ENCODE measurements at regions not wholly inside any gene's neighbourhood (a gene's known extent, or its start where the extent isn't known, plus 50 kb on each side); places are given as distances from the start of the nearest gene placed in this dataset.

GRCh38 chr1:214844319-214844718 lies 238.2 kb upstream of the KCNK2 start:
- H3K27me3 ChIP-seq (ENCODE audit: insufficient read depth, low read length, poor library complexity, severe bottlenecking), result no peaks in the 10 kb centered on the region
- H3F3A ChIP-seq (ENCODE audit: low read depth), result no peaks in the 10 kb centered on the region

GRCh38 chr1:214846276-214846675 lies 236.3 kb upstream of the KCNK2 start:
- TF ChIP-seq EZH2phosphoT487 (IDR thresholded peaks at IDR 0.05; ENCODE audit: borderline replicate concordance), result no peak
- no peak for TF ChIP-seq CTCF (conservative IDR thresholded peaks at IDR 0.05; ENCODE audit: low read length)
- H3F3A ChIP-seq (ENCODE audit: low read depth), result no peaks in the 10 kb centered on the region
- H2AFZ ChIP-seq (ENCODE audit: low read length), result no peak overlapping the region
- H3K36me3 ChIP-seq (ENCODE audit: insufficient read depth, low read length), result no peaks in the 10 kb centered on the region
- no peaks in the 10 kb centered on the region for H3K9me3 ChIP-seq (ENCODE audit: insufficient read depth, low read depth, low read length)
- H3K79me2 ChIP-seq (ENCODE audit: insufficient read depth, low read length), result no peaks in the 10 kb centered on the region
- H4K20me1 ChIP-seq (ENCODE audit: insufficient read depth, low read length, poor library complexity, severe bottlenecking), result no peaks in the 10 kb centered on the region
- no peaks in the 10 kb centered on the region for H3K9me2 ChIP-seq (replicated peaks; ENCODE audit: low read depth, low read length)
- no peak overlapping the region for H3K4me2 ChIP-seq (ENCODE audit: low read depth, low read length, poor library complexity, severe bottlenecking)
- H3K9ac ChIP-seq (ENCODE audit: low read depth, low read length, poor library complexity, severe bottlenecking), result no peak overlapping the region
- no peak overlapping the region for H3K4me3 ChIP-seq (ENCODE audit: low read length, poor library complexity, severe bottlenecking)
- no peaks in the 10 kb centered on the region for H3K4me1 ChIP-seq (ENCODE audit: insufficient read depth, low read length, poor library complexity, severe bottlenecking)
- no peaks in the 10 kb centered on the region for H3K27me3 ChIP-seq (ENCODE audit: insufficient read depth, low read length, poor library complexity, severe bottlenecking)

More at GRCh38 chr1:214844319-214844718, 238.2 kb upstream of the KCNK2 start:
- H3K9ac ChIP-seq (ENCODE audit: low read depth, low read length, poor library complexity, severe bottlenecking), result no peak overlapping the region
- no peaks in the 10 kb centered on the region for H4K20me1 ChIP-seq (ENCODE audit: insufficient read depth, low read length, poor library complexity, severe bottlenecking)
- H3K9me2 ChIP-seq (replicated peaks; ENCODE audit: low read depth, low read length), result no peaks in the 10 kb centered on the region
- no peaks in the 10 kb centered on the region for H3K36me3 ChIP-seq (ENCODE audit: insufficient read depth, low read length)
- H3K4me2 ChIP-seq (ENCODE audit: low read depth, low read length, poor library complexity, severe bottlenecking), result no peak overlapping the region
- TF ChIP-seq CTCF (conservative IDR thresholded peaks at IDR 0.05; ENCODE audit: low read length) (no peak), EZH2phosphoT487 (IDR thresholded peaks at IDR 0.05; ENCODE audit: borderline replicate concordance) (no peak)
- H3K4me3 ChIP-seq (ENCODE audit: low read length, poor library complexity, severe bottlenecking), result no peak overlapping the region
- no peak overlapping the region for H2AFZ ChIP-seq (ENCODE audit: low read length)
- no peaks in the 10 kb centered on the region for H3K4me1 ChIP-seq (ENCODE audit: insufficient read depth, low read length, poor library complexity, severe bottlenecking)
- H3K9me3 ChIP-seq (ENCODE audit: insufficient read depth, low read depth, low read length), result no peaks in the 10 kb centered on the region
- H3K79me2 ChIP-seq (ENCODE audit: insufficient read depth, low read length), result no peaks in the 10 kb centered on the region

- Histone ChIP-seq H3K9me2 (replicated peaks; ENCODE audit: low read depth, low read length) (no peaks in the 10 kb centered on the region), H4K20me1 (ENCODE audit: insufficient read depth, low read length, poor library complexity, severe bottlenecking) (no peaks in the 10 kb centered on the region), H3K36me3 (ENCODE audit: insufficient read depth, low read length) (no peaks in the 10 kb centered on the region), H3K27me3 (ENCODE audit: insufficient read depth, low read length, poor library complexity, severe bottlenecking) (no peaks in the 10 kb centered on the region), H3K4me3 (ENCODE audit: low read length, poor library complexity, severe bottlenecking) (no peak overlapping the region), H2AFZ (ENCODE audit: low read length) (no peak overlapping the region), H3K9me3 (ENCODE audit: insufficient read depth, low read depth, low read length) (no peaks in the 10 kb centered on the region), H3K4me1 (ENCODE audit: insufficient read depth, low read length, poor library complexity, severe bottlenecking) (no peaks in the 10 kb centered on the region), H3K9ac (ENCODE audit: low read depth, low read length, poor library complexity, severe bottlenecking) (no peak overlapping the region), H3K4me2 (ENCODE audit: low read depth, low read length, poor library complexity, severe bottlenecking) (no peak overlapping the region), H3F3A (ENCODE audit: low read depth) (no peaks in the 10 kb centered on the region), H3K79me2 (ENCODE audit: insufficient read depth, low read length) (no peaks in the 10 kb centered on the region)
- TF ChIP-seq CTCF (conservative IDR thresholded peaks at IDR 0.05; ENCODE audit: low read length) (no peak), EZH2phosphoT487 (IDR thresholded peaks at IDR 0.05; ENCODE audit: borderline replicate concordance) (no peak)
Measured at GRCh38 chr1:214847071-214847810, 235.3 kb upstream of the KCNK2 start.
